COLO829 (cell line): ENCODE measurements at regions not wholly inside any gene's neighbourhood (a gene's known extent, or its start where the extent isn't known, plus 50 kb on each side); places are given as distances from the start of the nearest gene placed in this dataset.

Source experiments
- DNase-seq: peaks from one replicate; pipeline ENCODE4 v3.0.0; 2012; ENCODE audit warnings: low spot score

DNA sequence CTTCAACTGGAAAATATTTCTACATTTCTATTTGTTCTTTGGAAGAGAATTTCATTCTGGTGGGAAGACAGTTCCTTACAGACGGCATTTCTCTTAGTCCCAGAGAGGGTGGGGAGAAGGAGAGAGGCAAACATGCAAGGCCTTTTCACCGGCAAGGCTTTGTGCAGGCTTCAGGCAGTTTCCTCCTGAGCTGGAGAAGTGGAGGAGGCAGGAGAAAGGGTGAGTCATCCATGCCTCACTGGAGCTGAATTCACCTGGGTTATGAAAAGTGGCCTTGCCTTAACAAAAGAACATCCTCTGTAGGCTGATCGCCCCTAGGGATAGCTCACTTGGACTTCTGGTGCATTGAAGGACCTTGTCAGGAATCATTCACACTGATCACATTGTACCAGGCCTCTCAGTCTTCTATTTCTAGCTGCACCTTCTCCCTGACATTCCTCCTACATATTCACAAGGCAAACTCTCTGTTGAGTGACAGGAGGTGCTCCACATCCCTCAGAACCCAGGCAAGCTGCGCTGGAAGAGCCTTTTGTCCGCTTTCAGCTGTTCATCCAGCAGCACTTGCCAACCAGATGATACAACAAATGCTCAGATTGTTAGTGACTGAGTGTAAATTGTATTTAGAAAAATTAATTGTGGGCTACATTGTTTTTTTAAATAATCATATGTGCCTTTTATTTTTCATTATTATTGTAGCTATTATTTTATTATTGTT is 796.1 kb downstream of the DCDC2C start:
- no peak for DNase-seq

DNA sequence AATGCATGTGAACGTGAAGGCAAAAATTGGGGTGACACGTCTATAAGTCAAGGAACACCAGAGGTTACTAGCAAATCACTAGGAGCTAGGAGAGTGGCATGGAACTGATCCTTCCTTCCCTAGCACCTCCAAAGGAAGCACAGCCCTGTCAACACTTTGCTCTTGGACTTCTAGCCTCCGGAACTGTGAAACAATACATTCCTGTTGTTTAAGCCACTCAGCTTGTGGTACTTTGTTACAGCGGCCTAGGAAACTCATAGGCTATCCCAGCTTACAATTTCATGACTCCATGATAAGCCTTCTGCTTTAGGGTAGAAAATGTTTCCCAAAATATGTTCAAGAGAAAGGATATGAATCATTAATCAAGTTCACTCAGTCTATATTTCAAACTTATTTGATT is 798.1 kb downstream of the DCDC2C start:
- DNase-seq: no peak

DNA sequence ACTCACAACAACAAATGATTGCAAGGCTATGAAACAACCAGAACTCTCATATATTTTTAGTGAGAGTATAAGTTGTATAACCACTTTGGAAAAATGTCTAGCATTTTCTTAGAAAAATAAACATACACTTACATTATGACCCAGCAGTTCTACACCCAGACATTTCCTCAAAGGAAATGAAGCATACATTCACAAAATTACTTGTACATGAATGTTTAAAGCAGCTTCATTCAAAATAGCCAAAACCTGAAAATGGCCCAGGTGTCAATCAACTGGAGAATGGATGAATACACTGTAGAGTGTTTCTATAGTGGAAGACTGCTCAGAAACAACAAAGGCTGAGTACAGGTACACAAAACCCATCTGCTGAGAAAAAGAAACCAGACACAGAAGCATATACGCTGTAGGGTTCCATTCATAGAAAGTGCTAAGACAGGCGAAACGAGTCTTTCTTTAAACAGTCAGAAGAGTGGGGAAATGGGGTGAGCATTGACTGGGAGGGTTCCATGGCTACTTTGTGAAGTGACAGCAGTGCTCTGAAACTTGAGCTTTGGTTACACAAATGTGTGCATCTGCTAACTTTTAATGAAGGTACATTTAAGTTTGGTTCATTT is 799.0 kb downstream of the DCDC2C start:
- no peak for DNase-seq

DNA sequence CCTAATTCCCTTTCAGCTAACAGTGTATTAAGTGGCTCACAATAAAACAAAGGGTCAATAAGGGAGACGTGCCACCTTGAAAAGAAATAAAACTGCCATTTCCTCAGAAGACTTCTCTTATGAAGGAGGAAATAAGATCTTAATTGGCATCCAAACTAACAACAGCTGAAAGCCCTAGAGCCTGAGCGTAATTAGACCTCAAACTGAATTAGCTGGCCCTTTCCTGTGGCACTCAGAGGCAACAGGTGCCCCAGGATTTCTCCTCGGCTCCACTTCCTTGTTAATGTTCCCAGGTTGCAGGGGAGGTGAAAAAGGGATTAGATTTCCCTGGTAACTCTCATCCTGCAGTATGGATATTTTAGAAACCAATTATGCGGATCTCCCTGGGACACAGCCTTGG is 804.3 kb downstream of the DCDC2C start:
- no peak for DNase-seq

DNA sequence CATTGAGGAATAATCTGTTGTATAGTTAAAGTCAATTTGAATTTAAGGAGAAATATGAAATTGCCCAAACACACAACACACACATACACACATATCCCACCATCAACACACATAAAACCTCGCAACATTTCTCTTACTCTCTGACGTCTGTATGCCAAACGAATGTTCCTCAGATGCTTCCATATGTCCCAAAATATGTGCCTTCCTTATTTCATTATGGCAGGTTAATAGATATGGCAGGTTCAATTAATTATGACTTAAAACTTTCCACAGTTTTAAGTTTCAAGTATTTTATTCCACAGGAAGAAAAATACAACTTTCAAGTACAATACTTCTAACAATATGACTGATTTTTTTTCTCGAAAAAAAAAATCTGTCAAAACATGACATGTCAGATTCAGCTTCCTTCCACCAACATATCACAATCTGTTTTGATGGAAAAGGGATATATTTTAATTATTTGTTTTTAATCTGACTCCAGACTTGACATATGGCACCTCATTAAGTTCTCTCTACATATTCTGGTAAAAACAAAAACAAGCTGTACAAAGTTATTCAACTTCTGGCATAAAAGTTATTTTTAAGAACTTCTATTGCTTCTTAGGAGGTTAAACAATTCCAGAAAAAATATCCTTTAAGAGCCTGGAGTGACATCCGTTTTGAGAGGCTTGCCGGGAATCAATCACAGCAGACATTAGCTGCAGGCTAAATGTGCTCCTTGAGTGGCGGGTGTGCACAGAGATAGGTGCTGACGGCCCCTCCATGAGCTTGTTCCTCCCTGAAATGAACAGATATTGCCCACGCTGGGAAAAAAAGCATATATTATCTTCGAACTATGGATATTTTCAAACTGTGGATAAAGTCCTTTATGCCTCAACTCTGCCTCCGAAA is 812.7 kb downstream of the DCDC2C start:
- DNase-seq: no peak

DNA sequence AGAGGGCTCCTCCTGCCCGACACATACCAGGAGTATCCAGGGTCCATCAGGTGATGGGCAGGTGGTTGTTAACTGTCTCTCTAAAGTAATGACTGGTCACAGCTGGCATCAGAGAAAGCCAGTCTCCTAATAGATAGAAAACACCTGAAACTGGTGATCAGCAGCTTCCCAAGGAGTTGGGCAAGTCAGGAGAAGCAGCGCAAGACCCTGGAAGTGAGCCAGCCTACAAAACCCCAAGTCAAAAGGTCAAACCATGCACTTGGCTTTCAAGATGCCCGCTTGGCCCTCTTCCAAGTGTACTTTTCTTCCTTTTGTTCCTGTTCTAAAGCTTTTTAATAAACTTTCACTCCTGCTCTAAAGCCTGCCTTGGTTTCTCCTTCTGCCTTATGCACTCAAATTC is 815.2 kb downstream of the DCDC2C start:
- DNase-seq: no peak

DNA sequence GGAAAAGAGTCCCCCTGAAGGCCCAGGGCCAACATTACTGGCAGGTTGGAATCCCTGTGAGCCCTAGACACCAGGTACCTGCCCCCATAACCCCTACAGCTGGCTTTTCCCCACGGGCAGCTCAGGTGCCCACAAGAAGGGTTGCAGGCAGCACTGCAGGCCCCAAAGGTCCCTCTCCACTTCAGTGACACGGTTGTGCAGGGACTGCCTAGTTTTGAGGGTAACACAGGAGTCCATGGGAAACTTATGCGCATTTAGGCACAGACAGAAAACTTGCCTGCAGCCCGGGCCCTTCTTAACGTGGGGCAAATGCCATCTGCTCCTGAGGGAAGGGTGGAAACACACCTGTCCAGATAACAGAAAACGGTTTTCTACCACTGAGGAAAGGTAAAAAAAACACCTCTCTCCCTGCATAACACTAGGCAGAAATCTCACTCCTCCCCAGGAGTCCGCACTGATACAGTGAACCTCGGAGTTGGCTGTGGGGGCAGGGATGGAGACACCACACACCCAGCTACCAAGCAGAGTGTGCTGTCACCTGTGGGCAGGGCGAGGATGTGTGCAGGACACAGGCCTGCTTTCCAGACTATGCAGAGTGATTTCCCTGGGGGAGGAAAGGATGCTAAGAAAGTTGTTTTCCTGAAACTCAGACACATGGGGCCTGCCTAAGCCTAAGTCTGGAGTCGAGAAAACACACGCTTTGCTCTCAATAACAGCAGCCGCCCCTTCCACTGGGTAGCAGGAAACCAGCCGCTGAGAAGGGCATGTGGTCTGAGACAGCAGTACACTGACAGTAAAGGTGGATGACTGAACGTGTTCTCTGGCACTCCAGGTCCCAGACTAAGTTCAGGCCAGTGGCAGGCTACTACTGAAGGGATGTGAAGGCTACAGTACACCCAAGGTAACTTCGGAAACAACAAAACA is 819.4 kb downstream of the DCDC2C start:
- DNase-seq: no peak

GRCh38 chr2:4527416-4527815 is 824.0 kb downstream of the DCDC2C start:
- no peak for DNase-seq

DNA sequence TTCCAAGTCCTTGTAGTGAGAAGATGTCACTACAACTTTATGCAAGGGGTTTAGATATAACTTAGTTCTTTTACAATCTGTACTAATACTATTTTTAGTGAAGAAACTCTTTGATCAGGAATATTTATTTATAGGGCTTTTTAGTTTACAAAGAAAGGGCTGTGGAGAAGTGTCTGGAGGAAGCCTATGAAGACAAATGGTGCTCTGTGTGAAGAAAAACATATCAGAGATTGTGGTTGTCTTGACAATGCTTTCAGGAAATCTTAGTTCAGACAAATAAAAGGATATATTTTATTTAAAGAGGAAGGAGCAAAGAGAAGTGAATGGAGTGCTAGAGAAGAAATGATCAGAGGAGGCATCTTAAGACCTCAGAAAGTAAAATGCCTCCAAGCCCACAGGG is 824.9 kb downstream of the DCDC2C start:
- DNase-seq: peak; percentile 6

- DNase-seq: no peak
These were observed 825.4 kb downstream of the DCDC2C start for GRCh38 chr2:4528773-4529172.

- no peak for DNase-seq
These were observed 826.4 kb downstream of the DCDC2C start for GRCh38 chr2:4529738-4530137.

- no peak for DNase-seq
These were observed 826.9 kb downstream of the DCDC2C start for GRCh38 chr2:4530231-4530630.

DNA sequence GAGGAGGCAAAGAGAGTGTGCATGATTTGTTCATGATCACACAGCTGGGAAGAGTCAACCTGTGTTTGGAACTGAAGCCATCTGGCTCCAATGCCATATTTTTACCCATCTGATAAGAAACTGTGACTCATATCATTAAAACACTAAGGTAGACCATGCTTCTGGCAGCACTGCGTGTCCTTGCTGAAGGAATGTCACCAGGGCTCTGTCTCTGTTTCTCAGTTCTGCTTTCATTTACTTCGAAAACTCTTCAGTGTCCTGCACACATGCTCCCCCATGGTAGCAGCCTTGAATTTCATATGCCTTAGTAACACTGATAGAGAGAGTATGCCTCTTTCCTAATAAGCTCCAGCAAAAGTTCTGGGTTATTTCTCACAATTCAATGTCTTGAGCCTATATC is 830.4 kb downstream of the DCDC2C start:
- DNase-seq: no peak

- DNase-seq: no peak
These were observed 835.7 kb downstream of the DCDC2C start for GRCh38 chr2:4539121-4539520.

- no peak for DNase-seq
These were observed 846.4 kb downstream of the DCDC2C start for GRCh38 chr2:4549666-4550210.

GRCh38 chr2:4551691-4552474 is 848.5 kb downstream of the DCDC2C start:
- no peak for DNase-seq

DNA sequence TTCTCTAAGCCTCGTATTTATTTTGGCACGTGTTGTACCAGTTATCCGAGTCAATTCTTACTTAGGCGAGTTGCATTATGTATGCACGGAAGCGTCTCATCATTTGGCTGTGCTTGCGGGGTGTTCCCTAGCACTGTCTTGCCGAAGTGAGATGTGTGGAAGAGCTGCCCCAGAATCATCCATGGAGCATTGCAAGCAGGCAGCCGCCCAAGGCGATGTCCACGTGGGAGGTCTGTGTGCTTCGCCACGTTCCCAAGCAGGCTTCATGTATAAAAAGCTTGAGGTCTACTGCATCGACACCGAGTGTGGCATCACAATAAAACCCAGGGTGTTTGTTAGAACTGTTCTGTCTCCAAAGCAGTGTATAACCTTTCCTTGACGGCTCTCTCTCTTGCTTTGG is 849.9 kb downstream of the DCDC2C start:
- no peak for DNase-seq

DNA sequence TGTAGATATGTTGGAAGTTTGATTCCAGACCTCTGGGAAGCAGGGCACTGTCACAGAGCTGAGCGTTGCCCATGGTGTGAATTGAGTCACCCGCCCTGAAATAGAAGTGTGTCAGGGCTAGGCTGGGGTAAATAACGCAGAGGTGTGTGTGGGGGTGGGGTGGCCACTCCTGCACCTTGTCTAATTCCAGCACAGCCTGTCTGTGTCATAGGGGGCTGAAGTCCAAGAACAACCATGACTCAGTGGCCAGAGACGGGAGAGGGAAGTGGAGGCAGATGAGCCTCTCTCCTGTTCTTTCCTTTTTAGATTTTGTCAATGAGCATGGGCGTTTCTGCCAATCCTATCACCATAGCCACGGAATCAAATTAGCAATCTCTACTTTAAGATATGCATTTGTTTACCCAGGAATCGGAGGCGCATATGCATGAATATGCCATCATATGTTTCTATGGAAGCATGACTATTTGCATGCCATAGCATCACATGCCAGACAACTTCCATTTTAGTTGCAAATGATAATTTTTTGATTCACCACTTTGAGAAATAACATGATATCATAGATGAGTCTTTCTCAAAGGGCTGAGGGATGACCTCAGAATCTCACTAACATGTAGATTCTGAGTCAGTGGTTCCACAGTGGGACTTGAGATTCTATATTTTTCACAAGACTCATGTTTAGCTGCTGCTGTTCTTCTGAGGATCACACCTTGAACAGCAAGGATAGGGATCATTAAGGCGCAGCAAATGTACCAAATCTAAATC is 852.9 kb downstream of the DCDC2C start:
- DNase-seq: no peak

GRCh38 chr2:4561196-4561595 is 857.8 kb downstream of the DCDC2C start:
- no peak for DNase-seq

DNA sequence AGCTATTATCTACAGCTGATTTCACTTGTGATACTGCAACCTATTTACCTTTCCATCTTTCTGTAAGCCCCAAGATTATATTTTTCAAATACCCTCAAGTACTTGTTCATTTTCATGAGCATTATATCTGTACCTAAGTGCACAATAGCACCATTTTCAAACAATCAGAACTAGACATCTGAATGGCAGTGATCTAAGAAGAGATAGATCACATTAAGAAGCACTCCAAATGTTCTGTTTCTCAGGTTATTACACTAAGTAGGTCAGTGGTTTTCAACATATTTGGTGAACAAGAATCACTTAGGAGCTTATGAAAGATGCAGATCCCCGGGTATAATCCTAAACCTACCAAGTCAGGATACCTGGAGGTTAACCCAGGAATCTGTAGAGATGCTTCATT is 872.7 kb downstream of the DCDC2C start:
- no peak for DNase-seq
